NCI-H82 (cell line): ENCODE measurements at regions not wholly inside any gene's neighbourhood (a gene's known extent, or its start where the extent isn't known, plus 50 kb on each side); places are given as distances from the start of the nearest gene placed in this dataset.

ENCODE experiments used
- DNase-seq: peaks from one replicate; lab custom pipeline; 2025; lab: John Stamatoyannopoulos, UW

- DNase-seq = no peak
Measured at GRCh38 chr4:19905024-19905423, 346.7 kb upstream of the SLIT2 start.

- DNase-seq = no peak
Measured at GRCh38 chr4:19888587-19888986, 363.1 kb upstream of the SLIT2 start.

- DNase-seq = no peak
Measured at GRCh38 chr4:19883841-19884240, 367.9 kb upstream of the SLIT2 start.

- DNase-seq = no peak
Measured at GRCh38 chr4:19880206-19880605, 371.5 kb upstream of the SLIT2 start.

- DNase-seq = no peak
Measured at GRCh38 chr4:19879330-19879729, 372.4 kb upstream of the SLIT2 start.

- DNase-seq = no peak
Measured at GRCh38 chr4:19857991-19858390, 393.7 kb upstream of the SLIT2 start.

- no peak for DNase-seq
Measured at GRCh38 chr4:19857380-19857779, 394.3 kb upstream of the SLIT2 start.

GRCh38 chr4:19850909-19851308 is 400.8 kb upstream of the SLIT2 start:
- DNase-seq = no peak

GRCh38 chr4:19844446-19844845 is 407.3 kb upstream of the SLIT2 start:
- peak; percentile 43 for DNase-seq

GRCh38 chr4:19842471-19842870 is 409.2 kb upstream of the SLIT2 start:
- no peak for DNase-seq

GRCh38 chr4:19838858-19839257 is 412.8 kb upstream of the SLIT2 start:
- no peak for DNase-seq

- no peak for DNase-seq
Measured at GRCh38 chr4:19835429-19835828, 416.3 kb upstream of the SLIT2 start.

- DNase-seq = no peak
Measured at GRCh38 chr4:19832411-19832810, 419.3 kb upstream of the SLIT2 start.

- DNase-seq = no peak
Measured at GRCh38 chr4:19831644-19832285, 419.9 kb upstream of the SLIT2 start.

- DNase-seq = no peak
Measured at GRCh38 chr4:19829101-19829500, 422.6 kb upstream of the SLIT2 start.

GRCh38 chr4:19823781-19824180 is 427.9 kb upstream of the SLIT2 start:
- DNase-seq = peak; percentile 74

GRCh38 chr4:19819737-19820136 is 432.0 kb upstream of the SLIT2 start:
- no peak for DNase-seq

GRCh38 chr4:19809989-19810388 is 441.7 kb upstream of the SLIT2 start:
- DNase-seq = no peak

GRCh38 chr4:19807505-19807904 is 444.2 kb upstream of the SLIT2 start:
- DNase-seq = no peak

- no peak for DNase-seq
Measured at GRCh38 chr4:19806865-19807264, 444.8 kb upstream of the SLIT2 start.

GRCh38 chr4:19803406-19803805 is 448.3 kb upstream of the SLIT2 start:
- DNase-seq = no peak

GRCh38 chr4:19793831-19794230 is 457.9 kb upstream of the SLIT2 start:
- no peak for DNase-seq

- DNase-seq = no peak
Measured at GRCh38 chr4:19791422-19792123, 460.1 kb upstream of the SLIT2 start.

- no peak for DNase-seq
Measured at GRCh38 chr4:19786616-19787015, 465.1 kb upstream of the SLIT2 start.
